ENCODE measurements at regions not wholly inside any gene's neighbourhood (a gene's known extent, or its start where the extent isn't known, plus 50 kb on each side); places are given as distances from the start of the nearest gene placed in this dataset.

- Histone ChIP-seq H3K9me2 (ENCODE audit: insufficient read depth, low read length) (no peaks in the 10 kb centered on the region), H4K20me1 (ENCODE audit: insufficient read depth) (no peaks in the 10 kb centered on the region), H3K4me3 (ENCODE audit: low read length) (no peak overlapping the region), H3K27me3 (ENCODE audit: insufficient read depth, low read depth, low read length) (no peaks in the 10 kb centered on the region), H3K36me3 (ENCODE audit: insufficient read depth, low read length) (no peaks in the 10 kb centered on the region), H3K9me3 (ENCODE audit: low read length) (no peaks in the 10 kb centered on the region), H3K9ac (ENCODE audit: low read length) (no peak overlapping the region), H3K27ac (ENCODE audit: low read length) (no peak overlapping the region), H3K4me2 (ENCODE audit: low read length) (no peak overlapping the region), H3F3A (ENCODE audit: insufficient read depth, low read length, poor library complexity, severe bottlenecking) (no peaks in the 10 kb centered on the region), H3K79me2 (replicated peaks; ENCODE audit: insufficient read depth, low read length) (no peaks in the 10 kb centered on the region), H2AFZ (ENCODE audit: low read depth, low read length) (no peak overlapping the region)
- no peak for TF ChIP-seq CTCF (IDR thresholded peaks at IDR 0.05; ENCODE audit: poor library complexity, severe bottlenecking)
- TF ChIP-seq RAD21 (conservative IDR thresholded peaks at IDR 0.05), result no peak
- TF ChIP-seq TAF1 (IDR thresholded peaks at IDR 0.05; ENCODE audit: low read depth), result no peak
- no peak for TF ChIP-seq EP300 (conservative IDR thresholded peaks at IDR 0.05; ENCODE audit: poor library complexity, severe bottlenecking)
- no peak for TF ChIP-seq POLR2AphosphoS5 (IDR thresholded peaks at IDR 0.05)
- TF ChIP-seq SMC3 (conservative IDR thresholded peaks at IDR 0.05; ENCODE audit: poor library complexity), result no peak
- no peak for TF ChIP-seq REST (IDR thresholded peaks at IDR 0.05; ENCODE audit: borderline replicate concordance)
- TF ChIP-seq EZH2 (IDR thresholded peaks at IDR 0.05; ENCODE audit: borderline replicate concordance, insufficient read depth, low read length, poor library complexity, severe bottlenecking), result no peak
- no peak for TF ChIP-seq MXI1 (conservative IDR thresholded peaks at IDR 0.05; ENCODE audit: poor library complexity, severe bottlenecking)
Measured at GRCh38 chr7:22013711-22014110, 68.0 kb upstream of the CDCA7L start.

- no peak overlapping the region for H2AFZ ChIP-seq (ENCODE audit: low read depth, low read length)
- H3K4me3 ChIP-seq (ENCODE audit: low read length), result no peak overlapping the region
- H3K9me2 ChIP-seq (ENCODE audit: insufficient read depth, low read length), result no peaks in the 10 kb centered on the region
- no peak overlapping the region for H3K4me2 ChIP-seq (ENCODE audit: low read length)
- no peaks in the 10 kb centered on the region for H3K36me3 ChIP-seq (ENCODE audit: insufficient read depth, low read length)
- H3K9ac ChIP-seq (ENCODE audit: low read length), result no peak overlapping the region
- no peaks in the 10 kb centered on the region for H3K9me3 ChIP-seq (ENCODE audit: low read length)
- H3K27ac ChIP-seq (ENCODE audit: low read length), result no peak overlapping the region
- no peaks in the 10 kb centered on the region for H3F3A ChIP-seq (ENCODE audit: insufficient read depth, low read length, poor library complexity, severe bottlenecking)
- no peaks in the 10 kb centered on the region for H3K27me3 ChIP-seq (ENCODE audit: insufficient read depth, low read depth, low read length)
- no peaks in the 10 kb centered on the region for H4K20me1 ChIP-seq (ENCODE audit: insufficient read depth)
- no peak for TF ChIP-seq RAD21 (conservative IDR thresholded peaks at IDR 0.05)
- no peak for TF ChIP-seq CTCF (IDR thresholded peaks at IDR 0.05; ENCODE audit: poor library complexity, severe bottlenecking)
- TF ChIP-seq SMC3 (conservative IDR thresholded peaks at IDR 0.05; ENCODE audit: poor library complexity), result no peak
- TF ChIP-seq POLR2AphosphoS5 (IDR thresholded peaks at IDR 0.05), result no peak
- no peak for TF ChIP-seq MXI1 (conservative IDR thresholded peaks at IDR 0.05; ENCODE audit: poor library complexity, severe bottlenecking)
- TF ChIP-seq TAF1 (IDR thresholded peaks at IDR 0.05; ENCODE audit: low read depth), result no peak
- no peak for TF ChIP-seq EP300 (conservative IDR thresholded peaks at IDR 0.05; ENCODE audit: poor library complexity, severe bottlenecking)
- TF ChIP-seq EZH2 (IDR thresholded peaks at IDR 0.05; ENCODE audit: borderline replicate concordance, insufficient read depth, low read length, poor library complexity, severe bottlenecking), result no peak
- no peak for TF ChIP-seq REST (IDR thresholded peaks at IDR 0.05; ENCODE audit: borderline replicate concordance)
- H3K79me2 ChIP-seq (replicated peaks; ENCODE audit: insufficient read depth, low read length), result no peaks in the 10 kb centered on the region
Measured at GRCh38 chr7:22008683-22009082, 63.0 kb upstream of the CDCA7L start.
